HL-60 (cell line): ENCODE measurements at regions not wholly inside any gene's neighbourhood (a gene's known extent, or its start where the extent isn't known, plus 50 kb on each side); places are given as distances from the start of the nearest gene placed in this dataset.

ENCODE experiments used
- DNase-seq, 2 experiments: peaks; one replicate each; pipeline ENCODE4 v3.0.0-alpha.2; 2010 to 2020; ENCODE audit warnings: low read depth in 1 of 2, low spot score in 1 of 2
- H3K27ac ChIP-seq: fragments of 250-450 bp; sonication (Bioruptor Pico); replicated peaks from 2 replicates; pipeline ENCODE4 v1.5.1; 2020; ENCODE audit warnings: mild to moderate bottlenecking, moderate library complexity
- H3K27me3 ChIP-seq: fragments of 250-450 bp; sonication (Bioruptor Pico); 2 replicates; pipeline ENCODE4 v1.5.1; 2021; ENCODE audit warnings: mild to moderate bottlenecking, moderate library complexity; ENCODE audit not compliant: insufficient read depth, poor library complexity, severe bottlenecking
- H3K4me3 ChIP-seq: replicated peaks from 2 replicates; pipeline ENCODE4 v1.5.1; 2011; ENCODE audit warnings: mild to moderate bottlenecking, control low read depth, low read length; ENCODE audit not compliant: insufficient read depth
- GABPA ChIP-seq: IDR thresholded peaks from 2 replicates; pipeline ENCODE4 v1.6.1; 2012; ENCODE audit warnings: low read depth
- POLR2AphosphoS5 ChIP-seq: IDR thresholded peaks from 2 replicates; pipeline ENCODE4 v1.6.1; 2012; ENCODE audit warnings: low read depth
- REST ChIP-seq: IDR thresholded peaks from 2 replicates; pipeline ENCODE4 v1.6.1; 2012; ENCODE audit warnings: low read depth; ENCODE audit not compliant: insufficient replicate concordance
- SPI1 ChIP-seq: IDR thresholded peaks from 2 replicates; pipeline ENCODE4 v1.6.1; 2012; ENCODE audit warnings: low read depth, mild to moderate bottlenecking, borderline replicate concordance
- TF ChIP-seq, protein P1 (sequence below): IDR thresholded peaks from one replicate; pipeline ENCODE4 v1.5.1; 2011; ENCODE audit warnings: low read length, control low read depth, inconsistent platforms; ENCODE audit not compliant: insufficient read depth

- no peak for DNase-seq
- H3K4me3 ChIP-seq = no peak overlapping the region
- no peak overlapping the region for H3K27ac ChIP-seq
- no peaks in the 10 kb centered on the region for H3K27me3 ChIP-seq
- TF ChIP-seq, protein P1, sequence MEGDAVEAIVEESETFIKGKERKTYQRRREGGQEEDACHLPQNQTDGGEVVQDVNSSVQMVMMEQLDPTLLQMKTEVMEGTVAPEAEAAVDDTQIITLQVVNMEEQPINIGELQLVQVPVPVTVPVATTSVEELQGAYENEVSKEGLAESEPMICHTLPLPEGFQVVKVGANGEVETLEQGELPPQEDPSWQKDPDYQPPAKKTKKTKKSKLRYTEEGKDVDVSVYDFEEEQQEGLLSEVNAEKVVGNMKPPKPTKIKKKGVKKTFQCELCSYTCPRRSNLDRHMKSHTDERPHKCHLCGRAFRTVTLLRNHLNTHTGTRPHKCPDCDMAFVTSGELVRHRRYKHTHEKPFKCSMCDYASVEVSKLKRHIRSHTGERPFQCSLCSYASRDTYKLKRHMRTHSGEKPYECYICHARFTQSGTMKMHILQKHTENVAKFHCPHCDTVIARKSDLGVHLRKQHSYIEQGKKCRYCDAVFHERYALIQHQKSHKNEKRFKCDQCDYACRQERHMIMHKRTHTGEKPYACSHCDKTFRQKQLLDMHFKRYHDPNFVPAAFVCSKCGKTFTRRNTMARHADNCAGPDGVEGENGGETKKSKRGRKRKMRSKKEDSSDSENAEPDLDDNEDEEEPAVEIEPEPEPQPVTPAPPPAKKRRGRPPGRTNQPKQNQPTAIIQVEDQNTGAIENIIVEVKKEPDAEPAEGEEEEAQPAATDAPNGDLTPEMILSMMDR = no peak
- TF ChIP-seq GABPA = no peak
- TF ChIP-seq POLR2AphosphoS5 = no peak
- TF ChIP-seq SPI1 = no peak
- no peak for TF ChIP-seq REST
Observed at GRCh38 chr12:115085594-115085993, 401.6 kb upstream of the TBX3 start.

- no peak for DNase-seq
- H3K27ac ChIP-seq = no peak overlapping the region
- H3K4me3 ChIP-seq = no peak overlapping the region
Observed at GRCh38 chr12:115079760-115080159, 395.8 kb upstream of the TBX3 start.

GRCh38 chr12:115078990-115079389, 395.0 kb upstream of the TBX3 start:
- no peak overlapping the region for H3K27ac ChIP-seq
- no peak for DNase-seq
- H3K27me3 ChIP-seq = no peaks in the 10 kb centered on the region
- H3K4me3 ChIP-seq = no peak overlapping the region
- TF ChIP-seq GABPA (no peak), SPI1 (no peak), REST (no peak), POLR2AphosphoS5 (no peak)
- TF ChIP-seq, protein P1 = no peak

More at GRCh38 chr12:115079760-115080159, 395.8 kb upstream of the TBX3 start:
- H3K27me3 ChIP-seq = no peaks in the 10 kb centered on the region
- TF ChIP-seq GABPA (no peak), SPI1 (no peak), REST (no peak), POLR2AphosphoS5 (no peak)
- TF ChIP-seq, protein P1 = no peak
